Endothelial cell of umbilical vein (primary cell): ENCODE measurements at regions not wholly inside any gene's neighbourhood (a gene's known extent, or its start where the extent isn't known, plus 50 kb on each side); places are given as distances from the start of the nearest gene placed in this dataset.

Source experiments
- BruUV-seq: library from RNA; stranded (reverse); fragments of 400-500 nt; replicated peaks from 2 replicates; lab custom pipeline; 2021; lab: Mats Ljungman, UMichigan
- CTCF ChIA-PET: fragments of 300-600, 350-600 bp; sonication (Branson Sonifier 250); formaldehyde crosslinking; loops from one replicate; lab custom pipeline; 2021; ENCODE audit warnings: antibody characterized with exemption, inconsistent platforms; lab: Charles Lee
- POLR2A ChIA-PET: fragments of 300-600, 350-600 bp; sonication (Branson Sonifier 250); formaldehyde crosslinking; loops from one replicate; lab custom pipeline; 2021; ENCODE audit warnings: antibody characterized with exemption, inconsistent platforms; lab: Charles Lee
- DNase-seq: peaks from one replicate; pipeline ENCODE4 v3.0.0-alpha.2; 2011; ENCODE audit warnings: low read depth, low spot score
- FAIRE-seq: peaks from 2 replicates; lab custom pipeline; 2011; peaks lifted over from hg19 to GRCh38; lab: Jason Lieb, UNC
- H2AFZ ChIP-seq: 2 replicates; pipeline ENCODE4 v1.6.0; 2012; ENCODE audit warnings: low read depth, low read length, control low read depth, inconsistent platforms
- H3K27ac ChIP-seq: 2 replicates; pipeline ENCODE4 v1.5.1; 2011; ENCODE audit warnings: low read depth, mild to moderate bottlenecking, control low read depth, low read length, moderate library complexity; ENCODE audit not compliant: insufficient read depth
- H3K27me3 ChIP-seq, 2 experiments: 2 replicates each; pipeline versions ENCODE4 v1.6.0 to v1.6.1; 2011; ENCODE audit warnings: low read length in 2 of 2, mixed read lengths in 1 of 2; ENCODE audit not compliant: control insufficient read depth in 2 of 2, insufficient read depth in 2 of 2
- H3K36me3 ChIP-seq, 2 experiments: 2 replicates in 1 of 2; 3 replicates in 1 of 2; pipeline ENCODE4 v1.5.1; 2011; ENCODE audit warnings: low read length in 2 of 2, mild to moderate bottlenecking in 1 of 2, moderate library complexity in 1 of 2; ENCODE audit not compliant: control insufficient read depth in 2 of 2, insufficient read depth in 2 of 2; ENCODE audit errors: extremely low read depth in 1 of 2
- H3K4me1 ChIP-seq: 3 replicates; pipeline ENCODE4 v1.5.1; 2011; ENCODE audit warnings: mild to moderate bottlenecking, low read length; ENCODE audit not compliant: control insufficient read depth, insufficient read depth; ENCODE audit errors: extremely low read depth
- H3K4me2 ChIP-seq: 2 replicates; pipeline ENCODE4 v1.6.1; 2011; ENCODE audit warnings: low read length, control low read depth, mixed read lengths; ENCODE audit not compliant: insufficient read depth
- H3K4me3 ChIP-seq, 3 experiments: fragments of 200-600 bp in 1 of 3; sonication (generic), shearing (Covaris generic) in 1 of 3; replicated peaks in 1 of 3; 2 replicates each; pipeline ENCODE4 v1.5.1; 2011 to 2016; ENCODE audit warnings: control low read depth in 3 of 3, low read length in 3 of 3, mild to moderate bottlenecking in 2 of 3, inconsistent platforms in 1 of 3, low read depth in 1 of 3, moderate library complexity in 1 of 3; ENCODE audit not compliant: insufficient read depth in 1 of 3
- H3K79me2 ChIP-seq: 2 replicates; pipeline ENCODE4 v1.6.0; 2012; ENCODE audit warnings: low read length, inconsistent platforms; ENCODE audit not compliant: control insufficient read depth, insufficient read depth
- H3K9ac ChIP-seq: replicated peaks from 2 replicates; pipeline ENCODE3; 2011; ENCODE audit warnings: low read length, control low read depth; ENCODE audit not compliant: insufficient read depth; ENCODE audit errors: extremely low read depth
- H3K9me1 ChIP-seq: replicated peaks from 3 replicates; pipeline ENCODE4 v1.6.0; 2011; ENCODE audit warnings: mild to moderate bottlenecking, low read length; ENCODE audit not compliant: control insufficient read depth, insufficient read depth; ENCODE audit errors: extremely low read depth
- H3K9me3 ChIP-seq: replicated peaks from 2 replicates; pipeline ENCODE4 v1.5.1; 2012; ENCODE audit warnings: low read length, inconsistent platforms; ENCODE audit not compliant: control insufficient read depth, insufficient read depth
- H4K20me1 ChIP-seq: replicated peaks from 2 replicates; pipeline ENCODE3; 2011; ENCODE audit warnings: mild to moderate bottlenecking, low read length; ENCODE audit not compliant: control insufficient read depth, insufficient read depth; ENCODE audit errors: extremely low read depth
- CTCF ChIP-seq, 2 donors: IDR thresholded peaks; 1 replicate in 1 of 2; 2 replicates in 1 of 2; pipeline ENCODE4 v1.5.1; 2011; ENCODE audit warnings: low read length in 2 of 2, mild to moderate bottlenecking in 2 of 2, moderate library complexity in 2 of 2, control low read depth in 1 of 2, inconsistent platforms in 1 of 2, low read depth in 1 of 2; ENCODE audit not compliant: insufficient read depth in 1 of 2; ENCODE audit errors: extremely low read depth in 1 of 2
- EZH2 ChIP-seq: IDR thresholded peaks from 2 replicates; pipeline ENCODE4 v1.6.1; 2012; ENCODE audit warnings: borderline replicate concordance, low read depth, mild to moderate bottlenecking, moderate library complexity, low read length, inconsistent platforms; ENCODE audit not compliant: severe bottlenecking
- FOS ChIP-seq: IDR thresholded peaks from 2 replicates; pipeline ENCODE4 v1.6.1; 2011; ENCODE audit warnings: mild to moderate bottlenecking, low read length, moderate library complexity, borderline replicate concordance; ENCODE audit not compliant: insufficient read depth
- GATA2 ChIP-seq: IDR thresholded peaks from 2 replicates; pipeline ENCODE4 v1.7.0; 2011; ENCODE audit warnings: low read depth, mild to moderate bottlenecking, moderate library complexity, mixed read lengths, low read length; ENCODE audit not compliant: insufficient read length, insufficient read depth
- JUN ChIP-seq: IDR thresholded peaks from 2 replicates; pipeline ENCODE4 v1.6.1; 2011; ENCODE audit warnings: borderline replicate concordance, low read depth; ENCODE audit not compliant: insufficient read length, insufficient read depth
- MAX ChIP-seq: IDR thresholded peaks from 2 replicates; pipeline ENCODE4 v1.6.1; 2011; ENCODE audit not compliant: insufficient read depth, insufficient read length
- MYC ChIP-seq: IDR thresholded peaks from one replicate; pipeline ENCODE4 v1.6.1; 2011; ENCODE audit warnings: mild to moderate bottlenecking, low read depth, low read length
- POLR2A ChIP-seq: IDR thresholded peaks from 2 replicates; pipeline ENCODE4 v1.6.1; 2012; ENCODE audit warnings: low read depth, mild to moderate bottlenecking, control low read depth, low read length
- POLR2AphosphoS5 ChIP-seq: IDR thresholded peaks from 2 replicates; pipeline ENCODE4 v1.6.1; 2012; ENCODE audit warnings: low read depth, mild to moderate bottlenecking, control low read depth, low read length, moderate library complexity; ENCODE audit not compliant: insufficient read depth
- dilution Hi-C: fragments of 300-500 bp; cut with MboI; formaldehyde crosslinking; loops from one replicate; pipeline ENCODE4 v1.15.0; 2019; ENCODE audit warnings: low sequenced_read_pairs; ENCODE audit not compliant: extremely low pct_ligation_motif_present
- intact Hi-C: fragments of 100-400 bp; cut with micrococcal nuclease; formaldehyde crosslinking; loops from one replicate; pipeline ENCODE4 v1.10.0; 2022

- peak overlapping the region; percentile 25 for H2AFZ ChIP-seq
- peak overlapping the region; percentile 62 for H3K27ac ChIP-seq
- H4K20me1 ChIP-seq: no peaks in the 10 kb centered on the region
- FAIRE-seq (no peak), DNase-seq (peak; percentile 11)
- no peak overlapping the region for H3K4me3 ChIP-seq
- dilution Hi-C loops: no loop called here
- TF ChIP-seq POLR2A (no peak), JUN (no peak), FOS (no peak), POLR2AphosphoS5 (no peak), EZH2 (no peak), GATA2 (no peak), MAX (no peak), MYC (no peak), CTCF (IDR thresholded peaks at IDR 0.05; ENCODE audit: extremely low read depth in 1 of 2, insufficient read depth in 1 of 2, low read depth in 1 of 2, low read length in 2 of 2) (no peak)
- BruUV-seq: TSS peak; percentile 89
- H3K4me2 ChIP-seq: no peak overlapping the region
- intact Hi-C loops: loop anchor here (2.0 kb wide), 1 partner anchor 28 kb away; no protein-coding TSS in a partner anchor
- H3K9me1 ChIP-seq: no peaks in the 10 kb centered on the region
- no peaks in the 10 kb centered on the region for H3K27me3 ChIP-seq
- peak overlapping the region; percentile 17 for H3K9ac ChIP-seq
- H3K9me3 ChIP-seq: no peaks in the 10 kb centered on the region
- ChIA-PET CTCF (interaction anchor here (0.9 to 1.4 kb wide), 6 partner anchors 11 to 619 kb away, joined by 3 to 5 read pairs (median 3); no protein-coding TSS in a partner anchor), POLR2A (no interaction called here)
- H3K79me2 ChIP-seq: no peaks in the 10 kb centered on the region
- no peaks in the 10 kb centered on the region for H3K36me3 ChIP-seq
- peaks cover 13% of the 10 kb centered on the region for H3K4me1 ChIP-seq
Measured at GRCh38 chr2:133790711-133791110, 222.4 kb upstream of the NCKAP5 start.
